RPMI7951 (cell line): ENCODE measurements at regions not wholly inside any gene's neighbourhood (a gene's known extent, or its start where the extent isn't known, plus 50 kb on each side); places are given as distances from the start of the nearest gene placed in this dataset.

ENCODE experiments used
- DNase-seq: peaks from one replicate; pipeline ENCODE4 v3.0.0-alpha.2; 2012; ENCODE audit warnings: low read depth

- no peak for DNase-seq
Measured at GRCh38 chr9:73558471-73558870, 406.8 kb downstream of the ANXA1 start.

GRCh38 chr9:73565026-73565425 lies 413.4 kb downstream of the ANXA1 start:
- peak; percentile 22 for DNase-seq

GRCh38 chr9:73565833-73566465 lies 414.3 kb downstream of the ANXA1 start:
- peak; percentile 32 for DNase-seq

- no peak for DNase-seq
Measured at GRCh38 chr9:73566627-73567026, 415.0 kb downstream of the ANXA1 start.

- DNase-seq: no peak
Measured at GRCh38 chr9:73573235-73573634, 421.6 kb downstream of the ANXA1 start.

- no peak for DNase-seq
Measured at GRCh38 chr9:73575101-73576060, 423.7 kb downstream of the ANXA1 start.

- peak; percentile 0 for DNase-seq
Measured at GRCh38 chr9:73577848-73578247, 426.2 kb downstream of the ANXA1 start.

- DNase-seq: no peak
Measured at GRCh38 chr9:73579823-73580222, 428.2 kb downstream of the ANXA1 start.

- DNase-seq: peak; percentile 0
Measured at GRCh38 chr9:73583576-73583975, 431.9 kb downstream of the ANXA1 start.

GRCh38 chr9:73595036-73595545 lies 443.4 kb downstream of the ANXA1 start:
- DNase-seq: no peak

GRCh38 chr9:73596321-73596720 lies 444.7 kb downstream of the ANXA1 start:
- no peak for DNase-seq

- no peak for DNase-seq
Measured at GRCh38 chr9:73597039-73597438, 445.4 kb downstream of the ANXA1 start.

- DNase-seq: no peak
Measured at GRCh38 chr9:73597771-73598170, 446.1 kb downstream of the ANXA1 start.

- no peak for DNase-seq
Measured at GRCh38 chr9:73609381-73609780, 457.7 kb downstream of the ANXA1 start.

GRCh38 chr9:73611032-73611431 lies 459.4 kb downstream of the ANXA1 start:
- no peak for DNase-seq

- no peak for DNase-seq
Measured at GRCh38 chr9:73613092-73613701, 461.5 kb downstream of the ANXA1 start.

GRCh38 chr9:73615557-73615956 lies 463.9 kb downstream of the ANXA1 start:
- DNase-seq: no peak

GRCh38 chr9:73617586-73617985 lies 465.9 kb downstream of the ANXA1 start:
- DNase-seq: no peak

- no peak for DNase-seq
Measured at GRCh38 chr9:73640971-73641370, 489.3 kb downstream of the ANXA1 start.

GRCh38 chr9:73643379-73644013 lies 491.8 kb downstream of the ANXA1 start:
- DNase-seq: peak; percentile 3

GRCh38 chr9:73647560-73647959 lies 495.9 kb downstream of the ANXA1 start:
- DNase-seq: no peak

- DNase-seq: no peak
Measured at GRCh38 chr9:73649552-73649951, 497.9 kb downstream of the ANXA1 start.
